GM13976 (cell line): ENCODE measurements at regions not wholly inside any gene's neighbourhood (a gene's known extent, or its start where the extent isn't known, plus 50 kb on each side); places are given as distances from the start of the nearest gene placed in this dataset.

ENCODE experiments used
- DNase-seq: peaks from one replicate; pipeline ENCODE4 v3.0.0; 2012; ENCODE audit warnings: low spot score
- CTCF ChIP-seq: IDR thresholded peaks from 2 replicates; pipeline ENCODE4 v1.5.1; 2012; ENCODE audit warnings: borderline replicate concordance, mild to moderate bottlenecking; ENCODE audit not compliant: insufficient read depth; ENCODE audit errors: extremely low read depth, missing control alignments, control extremely low read depth
- in situ Hi-C: fragments of 300-500 bp; cut with MboI; formaldehyde crosslinking; loops from one replicate; pipeline ENCODE4 v1.12.0; 2022; ENCODE audit warnings: low sequenced_read_pairs, mixed read lengths, inconsistent platforms; ENCODE audit not compliant: unreplicated experiment

GRCh38 chr10:4736608-4737007 is 89.4 kb upstream of the AKR1E2 start:
- DNase-seq, result no peak
- in situ Hi-C loops, result no loop called here
- no peak for TF ChIP-seq CTCF

GRCh38 chr10:4736183-4736582 is 89.8 kb upstream of the AKR1E2 start:
- no peak for TF ChIP-seq CTCF
- DNase-seq, result no peak
- in situ Hi-C loops, result no loop called here

GRCh38 chr10:4733843-4734224 is 92.2 kb upstream of the AKR1E2 start:
- DNase-seq, result no peak
- TF ChIP-seq CTCF, result no peak
- in situ Hi-C loops, result no loop called here

GRCh38 chr10:4733150-4733842 is 92.7 kb upstream of the AKR1E2 start:
- DNase-seq, result no peak
- TF ChIP-seq CTCF, result no peak
- in situ Hi-C loops, result no loop called here

- TF ChIP-seq CTCF, result no peak
- in situ Hi-C loops, result no loop called here
- DNase-seq, result no peak
Observed at GRCh38 chr10:4730998-4731397, 95.0 kb upstream of the AKR1E2 start.

GRCh38 chr10:4725917-4726606 is 99.9 kb upstream of the AKR1E2 start:
- DNase-seq, result no peak

More at GRCh38 chr10:4725917-4726606, 99.9 kb upstream of the AKR1E2 start:
- in situ Hi-C loops, result no loop called here
- TF ChIP-seq CTCF, result no peak
